ENCODE measurements at regions not wholly inside any gene's neighbourhood (a gene's known extent, or its start where the extent isn't known, plus 50 kb on each side); places are given as distances from the start of the nearest gene placed in this dataset.
A peak's percentile ranks its signal among the peaks of the same experiment; 100 is the strongest.

GRCh38 chr5:73336366-73336765 is 112.2 kb downstream of the FOXD1 start:
- H3K4me3 ChIP-seq (ENCODE audit: low read length), result no peak overlapping the region
- no peak for DNase-seq (ENCODE audit: low read depth)
- no peak for TF ChIP-seq CTCF (IDR thresholded peaks at IDR 0.05; ENCODE audit: insufficient read depth, low read depth, low read length, missing control alignments)

- DNase-seq (ENCODE audit: low read depth), result no peak
- no peak for TF ChIP-seq CTCF (IDR thresholded peaks at IDR 0.05; ENCODE audit: insufficient read depth, low read depth, low read length, missing control alignments)
- no peak overlapping the region for H3K4me3 ChIP-seq (ENCODE audit: low read length)
These were observed 114.5 kb downstream of the FOXD1 start for GRCh38 chr5:73333944-73334703.

- no peak overlapping the region for H3K4me3 ChIP-seq (ENCODE audit: low read length)
- TF ChIP-seq CTCF (IDR thresholded peaks at IDR 0.05; ENCODE audit: insufficient read depth, low read depth, low read length, missing control alignments), result no peak
- DNase-seq (ENCODE audit: low read depth), result no peak
These were observed 118.0 kb downstream of the FOXD1 start for GRCh38 chr5:73330613-73331012.

- no peak overlapping the region for H3K4me3 ChIP-seq (ENCODE audit: low read length)
- no peak for DNase-seq (ENCODE audit: low read depth)
- TF ChIP-seq CTCF (IDR thresholded peaks at IDR 0.05; ENCODE audit: insufficient read depth, low read depth, low read length, missing control alignments), result no peak
These were observed 119.9 kb downstream of the FOXD1 start for GRCh38 chr5:73328640-73329039.

- H3K4me3 ChIP-seq (ENCODE audit: low read length), result no peak overlapping the region
- DNase-seq (ENCODE audit: low read depth), result peak; percentile 64
- no peak for TF ChIP-seq CTCF (IDR thresholded peaks at IDR 0.05; ENCODE audit: insufficient read depth, low read depth, low read length, missing control alignments)
These were observed 120.6 kb downstream of the FOXD1 start for GRCh38 chr5:73327908-73328455.

- H3K4me3 ChIP-seq (ENCODE audit: low read length), result no peak overlapping the region
- TF ChIP-seq CTCF (IDR thresholded peaks at IDR 0.05; ENCODE audit: insufficient read depth, low read depth, low read length, missing control alignments), result no peak
- no peak for DNase-seq (ENCODE audit: low read depth)
These were observed 123.0 kb downstream of the FOXD1 start for GRCh38 chr5:73325546-73325945.

- TF ChIP-seq CTCF (IDR thresholded peaks at IDR 0.05; ENCODE audit: insufficient read depth, low read depth, low read length, missing control alignments), result no peak
- H3K4me3 ChIP-seq (ENCODE audit: low read length), result no peak overlapping the region
- no peak for DNase-seq (ENCODE audit: low read depth)
These were observed 125.1 kb downstream of the FOXD1 start for GRCh38 chr5:73323466-73323865.
